Progenitor cell of endocrine pancreas (in vitro differentiated cells): ENCODE measurements at regions not wholly inside any gene's neighbourhood (a gene's known extent, or its start where the extent isn't known, plus 50 kb on each side); places are given as distances from the start of the nearest gene placed in this dataset.
"Not testable (repeated sequence)": the region's sequence is repeated elsewhere in the genome, so short reads cannot be mapped to it uniquely, and the experiment has no call there.

Experiments used
- DNase-seq: peaks from one replicate; pipeline ENCODE4 v3.0.0; 2021; ENCODE audit warnings: low spot score; ENCODE audit not compliant: unreplicated experiment
- H3K27ac Mint-ChIP-seq: 2 replicates; pipeline ENCODE4 v1.8.0; 2021; ENCODE audit warnings: mild to moderate bottlenecking, moderate library complexity, mixed read lengths
- H3K27me3 Mint-ChIP-seq: 2 replicates; pipeline ENCODE4 v1.8.0; 2021; ENCODE audit warnings: mixed read lengths
- H3K36me3 Mint-ChIP-seq: 2 replicates; pipeline ENCODE4 v1.8.0; 2022; ENCODE audit warnings: mixed read lengths; ENCODE audit not compliant: insufficient read depth
- H3K4me1 Mint-ChIP-seq: 2 replicates; pipeline ENCODE4 v1.8.0; 2021; ENCODE audit warnings: low read depth, mixed read lengths
- H3K4me3 Mint-ChIP-seq: 2 replicates; pipeline ENCODE4 v1.8.0; 2021; ENCODE audit warnings: low read depth, mild to moderate bottlenecking, moderate library complexity, mixed read lengths
- H3K9me3 Mint-ChIP-seq: 2 replicates; pipeline ENCODE4 v1.8.0; 2021; ENCODE audit warnings: low read depth, mixed read lengths
- CTCF ChIP-seq: fragments of 200-600 bp; sonication (generic); IDR thresholded peaks from one replicate; pipeline ENCODE4 v1.5.0; 2021; ENCODE audit warnings: antibody characterized with exemption, mild to moderate bottlenecking; ENCODE audit not compliant: unreplicated experiment

DNA sequence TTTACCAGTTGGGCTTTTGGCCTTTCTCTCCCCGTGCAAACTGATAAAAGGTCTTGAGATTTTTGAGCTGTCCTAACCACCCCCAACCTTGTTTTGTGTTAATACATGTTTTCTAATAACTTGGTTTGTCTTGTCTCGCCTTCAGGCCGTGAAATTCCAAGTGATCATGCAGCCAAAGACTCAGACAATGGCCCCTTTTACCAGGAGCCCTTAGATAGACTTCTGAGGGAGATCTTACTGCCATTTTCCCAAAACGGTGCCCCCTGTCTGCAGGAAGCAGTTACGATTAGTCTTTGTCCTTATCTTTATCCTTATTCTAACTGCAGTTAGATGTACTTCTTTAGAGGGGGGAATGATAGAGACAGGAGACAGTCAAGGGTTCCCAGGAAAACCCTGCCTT is 245.3 kb upstream of the HDX start:
- Mint-ChIP-seq H3K27me3 (no peaks in the 10 kb centered on the region), H3K9me3 (peaks cover 19% of the 10 kb centered on the region), H3K36me3 (no peaks in the 10 kb centered on the region), H3K4me1 (peaks cover 11% of the 10 kb centered on the region), H3K27ac (no peak overlapping the region), H3K4me3 (no peak overlapping the region)
- DNase-seq, result no peak
- TF ChIP-seq CTCF, result no peak

DNA sequence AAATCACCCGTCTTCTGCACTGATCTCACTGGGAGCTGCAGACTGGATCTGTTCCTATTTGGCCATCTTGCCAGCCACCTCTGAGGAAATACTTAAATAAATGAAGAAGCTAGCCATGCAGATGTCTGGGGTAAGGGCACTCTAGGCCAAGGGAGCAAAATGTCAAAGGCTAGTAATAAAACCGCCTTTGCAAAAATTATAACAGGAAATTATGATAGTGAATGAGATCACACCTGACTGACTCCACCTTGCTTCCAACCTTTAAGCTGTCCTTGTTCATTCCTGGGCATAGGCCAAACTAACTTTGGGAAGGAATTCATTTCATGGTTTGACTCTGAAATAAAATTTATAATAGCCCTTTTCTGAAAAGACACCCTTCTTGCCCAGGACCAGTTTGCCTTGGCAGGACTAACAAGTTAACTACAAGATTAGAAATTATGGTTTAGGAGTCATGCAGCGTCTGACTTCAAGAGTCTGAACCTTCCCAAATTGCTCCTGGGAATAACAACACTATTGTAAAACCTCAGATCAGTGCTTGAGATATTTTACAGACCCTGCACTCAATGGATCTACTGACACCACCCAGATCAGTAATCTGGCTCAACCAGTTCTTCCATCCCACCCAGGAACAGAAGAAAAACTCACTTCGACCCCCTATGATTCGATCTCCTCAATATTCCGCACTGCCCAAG is 246.9 kb upstream of the HDX start:
- no peak for DNase-seq
- Mint-ChIP-seq H3K36me3 (no peaks in the 10 kb centered on the region), H3K27me3 (no peaks in the 10 kb centered on the region), H3K27ac (no peak overlapping the region), H3K9me3 (peaks cover 24% of the 10 kb centered on the region), H3K4me1 (peaks cover 11% of the 10 kb centered on the region), H3K4me3 (no peak overlapping the region)
- TF ChIP-seq CTCF, result no peak

DNA sequence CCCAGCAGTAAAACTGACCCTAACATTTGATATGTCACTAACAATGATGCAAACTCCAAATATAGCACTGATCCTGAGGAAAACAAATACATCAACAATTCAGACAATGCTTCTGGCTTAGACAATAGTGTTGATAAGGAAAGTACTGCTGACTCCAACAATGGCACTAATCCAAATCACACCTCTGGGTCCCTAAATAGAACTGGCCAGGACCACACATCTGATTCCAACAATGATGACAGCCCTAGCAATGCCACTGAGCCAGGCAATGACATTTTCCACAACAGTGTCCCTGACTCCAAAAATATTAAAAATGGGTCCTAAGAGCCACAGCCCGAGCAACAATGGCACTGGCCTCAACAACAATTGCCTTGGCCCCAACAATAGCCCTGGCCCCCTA is 243.1 kb upstream of the APOOL start:
- Mint-ChIP-seq H3K4me1 (peaks cover 2% of the 10 kb centered on the region), H3K9me3 (peaks cover 36% of the 10 kb centered on the region), H3K36me3 (no peaks in the 10 kb centered on the region), H3K27me3 (no peaks in the 10 kb centered on the region), H3K4me3 (no peak overlapping the region), H3K27ac (no peak overlapping the region)
- no peak for DNase-seq
- TF ChIP-seq CTCF, result no peak

DNA sequence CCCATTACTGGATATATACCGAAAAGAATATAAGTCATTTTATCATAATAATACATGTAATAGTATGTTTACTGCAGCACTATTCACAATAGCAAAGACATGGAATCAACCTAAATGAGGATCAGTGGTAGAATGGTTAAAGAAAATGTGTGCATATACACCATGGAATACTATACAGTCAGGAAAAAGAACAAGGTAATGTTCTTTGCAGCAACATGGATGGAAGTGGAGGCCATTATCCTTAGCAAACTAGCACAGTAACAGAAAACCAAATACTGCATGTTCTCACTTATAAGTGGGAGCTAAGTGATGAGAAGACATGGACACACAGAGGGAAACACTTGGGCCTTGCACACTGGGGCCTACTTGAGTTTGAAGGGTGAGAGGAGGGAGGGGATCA is 207.4 kb upstream of the APOOL start:
- Mint-ChIP-seq H3K4me1 (no peaks in the 10 kb centered on the region), H3K27ac (no peak overlapping the region), H3K9me3 (peaks cover 50% of the 10 kb centered on the region), H3K36me3 (no peaks in the 10 kb centered on the region), H3K27me3 (no peaks in the 10 kb centered on the region), H3K4me3 (no peak overlapping the region)
- no peak for TF ChIP-seq CTCF
- DNase-seq, result no peak

GRCh38 chrX:84830836-84831235 is 172.8 kb upstream of the APOOL start:
- Mint-ChIP-seq H3K4me3 (no peak overlapping the region), H3K9me3 (peaks cover 26% of the 10 kb centered on the region), H3K27ac (no peak overlapping the region), H3K4me1 (no peaks in the 10 kb centered on the region), H3K27me3 (no peaks in the 10 kb centered on the region), H3K36me3 (peaks cover 1% of the 10 kb centered on the region)
- no peak for TF ChIP-seq CTCF
- no peak for DNase-seq

- H3K9me3 Mint-ChIP-seq, result peaks cover 28% of the 10 kb centered on the region
- not testable (repeated sequence) for H3K27ac Mint-ChIP-seq, H3K4me3 Mint-ChIP-seq, H3K4me1 Mint-ChIP-seq, H3K36me3 Mint-ChIP-seq, H3K27me3 Mint-ChIP-seq, DNase-seq
Observed at GRCh38 chrX:84846541-84846940, 157.1 kb upstream of the APOOL start.

- not testable (repeated sequence) for DNase-seq, H3K27me3 Mint-ChIP-seq, H3K27ac Mint-ChIP-seq, H3K4me1 Mint-ChIP-seq, H3K36me3 Mint-ChIP-seq, H3K4me3 Mint-ChIP-seq
- H3K9me3 Mint-ChIP-seq, result peaks cover 37% of the 10 kb centered on the region
Observed at GRCh38 chrX:84851183-84851582, 152.5 kb upstream of the APOOL start.

- H3K27me3 Mint-ChIP-seq, H3K4me3 Mint-ChIP-seq, DNase-seq, H3K4me1 Mint-ChIP-seq, H3K27ac Mint-ChIP-seq, H3K36me3 Mint-ChIP-seq: not testable (repeated sequence)
- H3K9me3 Mint-ChIP-seq, result peaks cover 14% of the 10 kb centered on the region
Observed at GRCh38 chrX:84856791-84857190, 146.9 kb upstream of the APOOL start.

DNA sequence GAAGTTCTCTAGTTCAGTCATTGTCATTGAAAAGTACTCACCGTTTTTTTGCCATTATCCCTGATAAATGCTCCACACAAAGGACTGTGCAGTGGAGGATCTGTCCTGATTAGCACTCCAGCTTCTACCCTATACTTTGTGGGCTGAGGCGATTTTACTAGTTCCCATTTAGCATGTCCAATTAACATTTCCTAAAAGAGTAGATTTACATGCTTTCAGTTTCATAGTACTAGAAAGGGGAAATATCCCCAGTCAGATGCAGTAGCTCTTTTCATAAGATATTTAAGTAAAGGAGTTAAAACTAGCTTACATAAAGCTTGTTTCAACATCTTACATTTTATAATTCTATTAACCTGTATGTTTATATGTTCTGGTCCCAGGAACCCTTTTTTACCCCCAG is 144.9 kb upstream of the APOOL start:
- DNase-seq, H3K36me3 Mint-ChIP-seq, H3K27me3 Mint-ChIP-seq, H3K4me3 Mint-ChIP-seq, H3K4me1 Mint-ChIP-seq, H3K27ac Mint-ChIP-seq: not testable (repeated sequence)
- H3K9me3 Mint-ChIP-seq, result peaks cover 14% of the 10 kb centered on the region
